GM10266 (cell line): ENCODE measurements at regions not wholly inside any gene's neighbourhood (a gene's known extent, or its start where the extent isn't known, plus 50 kb on each side); places are given as distances from the start of the nearest gene placed in this dataset.

Experiments
- DNase-seq: peaks from one replicate; pipeline ENCODE4 v3.0.0; 2012; ENCODE audit errors: extremely low spot score
- TF ChIP-seq, protein P1 (sequence below): IDR thresholded peaks from 2 replicates; pipeline ENCODE4 v1.5.1; 2012; ENCODE audit warnings: mild to moderate bottlenecking, low read depth; ENCODE audit not compliant: control insufficient read depth, insufficient read depth; ENCODE audit errors: missing control alignments

DNA sequence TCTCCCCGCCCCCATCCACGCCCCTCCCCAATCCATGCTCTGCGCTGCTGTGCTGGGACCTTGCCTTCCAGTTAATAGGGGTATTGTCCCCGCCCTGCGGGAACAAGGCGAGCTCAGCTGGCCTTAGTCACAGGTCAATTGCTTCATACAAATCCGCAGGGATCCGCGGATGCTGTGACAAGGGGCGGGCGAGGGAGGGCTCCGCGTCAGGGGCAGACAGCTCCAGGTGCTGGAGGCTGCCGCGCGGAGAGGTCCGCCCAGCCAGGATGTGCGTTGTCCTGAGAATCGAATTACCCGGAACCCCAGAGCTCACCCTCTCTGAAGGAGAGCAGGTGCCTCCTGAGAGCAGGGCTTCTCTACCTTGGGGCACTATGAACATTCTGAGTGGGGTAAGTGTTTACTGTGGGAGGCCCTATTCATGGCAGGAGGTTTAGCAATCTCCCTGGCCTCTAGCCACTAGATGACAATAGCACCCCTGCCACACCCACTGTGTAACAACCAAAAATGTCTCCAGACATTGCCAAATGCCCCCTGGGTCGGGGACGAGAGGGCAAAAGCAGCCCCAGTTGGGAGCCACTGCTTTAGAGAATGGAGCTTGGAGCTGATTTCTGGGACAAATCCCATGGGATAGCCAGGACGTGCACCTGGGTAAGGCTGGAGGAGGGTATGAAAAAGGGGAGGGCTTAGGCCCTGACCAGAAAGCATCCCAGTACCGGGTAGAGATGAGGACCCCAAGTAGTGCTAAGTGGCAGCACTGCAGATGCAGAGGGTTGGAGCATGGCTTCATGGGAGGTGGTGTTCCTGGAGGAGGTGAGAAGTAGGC lies 138.2 kb downstream of the CYLD start:
- no peak for DNase-seq
- TF ChIP-seq, protein P1, sequence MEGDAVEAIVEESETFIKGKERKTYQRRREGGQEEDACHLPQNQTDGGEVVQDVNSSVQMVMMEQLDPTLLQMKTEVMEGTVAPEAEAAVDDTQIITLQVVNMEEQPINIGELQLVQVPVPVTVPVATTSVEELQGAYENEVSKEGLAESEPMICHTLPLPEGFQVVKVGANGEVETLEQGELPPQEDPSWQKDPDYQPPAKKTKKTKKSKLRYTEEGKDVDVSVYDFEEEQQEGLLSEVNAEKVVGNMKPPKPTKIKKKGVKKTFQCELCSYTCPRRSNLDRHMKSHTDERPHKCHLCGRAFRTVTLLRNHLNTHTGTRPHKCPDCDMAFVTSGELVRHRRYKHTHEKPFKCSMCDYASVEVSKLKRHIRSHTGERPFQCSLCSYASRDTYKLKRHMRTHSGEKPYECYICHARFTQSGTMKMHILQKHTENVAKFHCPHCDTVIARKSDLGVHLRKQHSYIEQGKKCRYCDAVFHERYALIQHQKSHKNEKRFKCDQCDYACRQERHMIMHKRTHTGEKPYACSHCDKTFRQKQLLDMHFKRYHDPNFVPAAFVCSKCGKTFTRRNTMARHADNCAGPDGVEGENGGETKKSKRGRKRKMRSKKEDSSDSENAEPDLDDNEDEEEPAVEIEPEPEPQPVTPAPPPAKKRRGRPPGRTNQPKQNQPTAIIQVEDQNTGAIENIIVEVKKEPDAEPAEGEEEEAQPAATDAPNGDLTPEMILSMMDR, result no peak

DNA sequence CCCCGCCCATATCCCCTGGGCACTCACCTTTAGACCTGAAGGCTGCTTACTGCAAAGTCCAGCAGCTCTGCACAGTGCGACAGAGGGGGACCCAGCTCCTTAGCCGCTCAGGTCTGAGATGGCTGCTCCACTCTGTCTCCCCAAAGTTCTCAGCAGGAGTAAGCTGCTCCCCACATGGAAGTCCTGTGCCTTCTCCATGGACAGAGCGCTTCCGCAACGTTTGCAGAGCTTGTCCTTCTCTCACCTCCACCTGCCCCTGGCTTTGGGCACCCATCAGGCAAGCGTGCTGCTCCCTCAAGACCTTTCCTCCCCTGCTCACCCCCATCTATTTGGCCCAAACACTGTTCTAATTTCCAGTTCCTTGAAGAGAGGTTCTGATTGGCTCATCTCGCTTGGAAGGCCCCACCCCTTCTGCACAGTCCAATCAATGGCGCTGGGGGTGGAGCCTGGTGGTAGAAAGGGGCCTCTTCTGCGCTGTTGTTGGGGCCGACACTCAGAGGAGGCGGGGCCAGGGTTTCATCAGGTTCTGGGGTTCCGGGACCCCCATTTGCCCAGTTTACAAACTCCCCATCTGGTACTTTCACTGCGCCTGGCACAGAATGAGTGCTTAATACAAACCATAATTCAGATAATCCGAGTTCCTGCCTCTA lies 137.2 kb downstream of the CYLD start:
- DNase-seq, result no peak
- TF ChIP-seq, protein P1, result no peak

DNA sequence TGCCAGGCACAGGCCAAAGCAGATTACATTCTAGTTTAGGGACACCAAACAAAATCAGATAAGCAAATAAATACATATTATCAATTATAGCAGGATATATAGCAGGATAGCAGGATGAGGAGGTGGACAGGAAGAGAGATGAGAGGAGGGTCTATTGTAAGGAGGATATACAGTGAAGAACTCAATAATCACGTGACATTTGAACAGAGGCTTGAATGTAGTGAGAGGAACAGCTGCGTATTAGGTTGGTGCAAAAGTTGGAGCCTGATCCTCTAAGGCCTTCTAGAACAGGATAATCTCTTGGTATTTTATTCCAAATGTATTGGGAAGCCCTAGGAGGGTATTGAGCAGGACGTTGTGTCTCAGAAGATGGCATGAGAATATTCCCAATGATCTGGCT lies 136.7 kb downstream of the CYLD start:
- TF ChIP-seq, protein P1, result no peak
- no peak for DNase-seq

DNA sequence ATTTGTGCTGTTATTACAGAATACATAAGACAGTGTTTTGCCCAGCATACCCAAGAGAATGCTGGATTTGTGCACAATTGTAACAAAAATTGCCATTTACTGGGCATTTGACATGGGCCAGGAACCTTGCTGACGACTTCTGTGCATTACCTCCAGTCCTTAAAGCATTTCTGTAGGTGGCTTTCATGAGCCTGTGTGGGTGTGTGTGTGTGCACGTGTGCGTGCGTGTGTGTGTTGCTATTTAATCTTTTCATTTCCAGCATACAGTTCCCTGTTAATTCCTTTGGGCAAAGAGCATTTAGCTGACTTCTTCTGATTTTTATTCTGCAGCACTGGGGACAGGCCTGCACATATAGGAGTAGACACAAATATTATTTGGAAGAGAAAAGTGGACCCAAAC lies 134.4 kb downstream of the CYLD start:
- TF ChIP-seq, protein P1, result no peak
- DNase-seq, result no peak

DNA sequence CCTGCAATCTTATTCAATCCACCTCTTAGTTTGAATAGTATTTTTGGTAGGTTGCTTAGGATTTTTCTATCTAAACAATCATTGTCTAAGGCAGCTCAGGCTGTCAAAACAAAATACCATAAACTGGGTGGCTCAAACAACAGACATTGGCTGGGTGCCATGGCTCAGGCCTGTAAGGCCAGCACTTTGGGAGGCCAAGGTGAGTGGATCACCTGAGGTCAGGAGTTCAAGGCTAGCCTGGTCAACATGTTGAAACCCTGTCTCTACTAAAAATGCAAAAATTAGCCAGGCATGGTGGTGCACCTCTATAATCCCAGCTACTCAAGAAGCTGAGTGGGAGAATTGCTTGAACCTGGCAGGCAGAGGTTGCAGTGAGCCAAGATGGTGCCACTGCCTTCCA lies 126.7 kb downstream of the CYLD start:
- no peak for DNase-seq
- TF ChIP-seq, protein P1, result no peak

DNA sequence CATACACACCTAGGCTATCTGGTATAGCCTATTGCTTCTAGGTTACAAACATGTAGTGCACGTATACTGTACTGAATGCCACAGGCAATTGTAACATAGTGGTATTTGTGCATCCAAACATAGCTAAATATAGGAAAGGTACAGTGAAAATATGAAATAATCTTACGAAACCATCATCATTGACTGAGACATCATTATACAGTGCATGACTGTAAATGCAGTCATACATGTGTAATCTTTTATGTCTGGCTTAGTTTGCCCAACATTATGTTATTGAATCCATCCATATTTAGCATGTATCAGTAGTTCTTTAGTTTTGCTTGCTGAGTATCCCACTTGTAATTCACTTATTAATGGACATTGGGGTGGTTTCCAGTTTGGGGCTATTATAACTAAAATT lies 124.9 kb downstream of the CYLD start:
- TF ChIP-seq, protein P1, result no peak
- no peak for DNase-seq

DNA sequence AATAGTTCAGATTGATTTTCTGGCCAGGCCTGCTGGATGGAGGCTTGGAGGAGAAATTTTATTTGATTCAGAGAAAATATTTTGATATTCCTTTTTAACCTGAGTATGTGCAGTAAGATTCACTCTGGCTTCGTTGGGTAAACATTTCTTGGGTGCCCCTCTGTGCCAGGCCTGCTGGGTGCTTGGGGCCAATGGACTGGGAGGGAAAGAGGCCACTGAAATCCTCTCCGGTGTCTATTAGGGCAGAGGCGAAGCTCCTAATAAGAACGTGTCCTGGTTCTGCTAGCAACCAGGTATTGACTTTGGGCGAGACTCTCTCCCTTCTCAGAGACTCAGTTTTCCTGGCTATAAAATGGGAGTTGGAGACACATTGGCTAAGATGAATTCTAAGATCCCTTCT lies 122.5 kb downstream of the CYLD start:
- TF ChIP-seq, protein P1, result no peak
- DNase-seq, result no peak
